NCI-H446 treated with DMSO at 0.1 percent for 48 hours (cell line): ENCODE measurements at regions not wholly inside any gene's neighbourhood (a gene's known extent, or its start where the extent isn't known, plus 50 kb on each side); places are given as distances from the start of the nearest gene placed in this dataset.

Source experiments
- DNase-seq: peaks from one replicate; lab custom pipeline; 2025; lab: John Stamatoyannopoulos, UW

DNA sequence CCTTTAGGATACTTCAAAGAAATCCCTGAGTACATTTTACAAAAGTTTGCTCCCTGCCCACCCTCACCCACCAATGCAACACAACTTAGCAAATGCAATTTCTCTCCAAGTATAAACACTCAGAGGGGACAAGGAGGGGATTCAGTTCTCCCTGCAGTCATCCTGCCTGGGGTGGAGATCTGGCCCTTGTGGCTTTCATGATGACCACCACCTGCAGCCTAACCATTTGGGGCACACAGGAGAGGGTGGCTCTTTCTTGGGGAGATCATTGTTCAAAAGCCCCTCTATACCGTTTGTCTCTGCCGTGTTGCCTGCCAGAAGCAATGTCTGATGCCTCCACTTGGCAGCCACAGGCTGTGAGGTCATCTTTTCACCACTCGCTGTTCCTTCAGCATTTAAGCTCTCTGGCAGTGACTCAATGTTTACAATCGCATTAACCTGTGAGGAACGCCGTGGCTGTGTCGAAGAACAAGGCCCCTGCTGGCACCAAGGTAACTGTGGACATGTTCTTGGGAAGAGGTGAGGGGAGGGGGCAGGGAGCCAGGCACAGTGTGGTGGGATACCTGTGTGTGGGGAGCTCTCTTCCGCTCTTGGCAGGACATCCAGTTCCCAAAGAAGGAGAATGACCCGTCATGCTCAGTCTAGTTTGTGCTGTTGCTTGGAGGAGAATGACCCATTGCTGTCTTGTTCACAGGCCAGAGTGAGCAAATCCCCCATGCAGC, 103.9 kb upstream of the DUSP10 start:
- peak; percentile 79 for DNase-seq

DNA sequence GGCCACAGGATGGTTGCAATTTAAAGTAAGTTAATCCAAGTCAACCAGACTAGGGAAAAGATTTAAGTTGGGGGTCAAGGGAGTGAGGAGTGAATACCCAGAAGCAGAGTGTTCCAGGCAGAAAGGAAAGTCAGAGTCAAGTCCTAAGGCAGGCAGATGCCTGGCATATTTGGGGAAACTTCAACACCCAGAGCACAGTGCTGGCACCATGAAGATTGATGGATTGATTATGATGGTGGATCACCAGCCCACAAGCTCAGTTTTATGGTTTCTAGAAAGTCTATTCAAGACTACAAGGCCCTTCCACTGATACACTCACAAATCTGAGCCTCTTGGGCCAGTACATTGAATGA, 100.1 kb upstream of the DUSP10 start:
- no peak for DNase-seq

DNA sequence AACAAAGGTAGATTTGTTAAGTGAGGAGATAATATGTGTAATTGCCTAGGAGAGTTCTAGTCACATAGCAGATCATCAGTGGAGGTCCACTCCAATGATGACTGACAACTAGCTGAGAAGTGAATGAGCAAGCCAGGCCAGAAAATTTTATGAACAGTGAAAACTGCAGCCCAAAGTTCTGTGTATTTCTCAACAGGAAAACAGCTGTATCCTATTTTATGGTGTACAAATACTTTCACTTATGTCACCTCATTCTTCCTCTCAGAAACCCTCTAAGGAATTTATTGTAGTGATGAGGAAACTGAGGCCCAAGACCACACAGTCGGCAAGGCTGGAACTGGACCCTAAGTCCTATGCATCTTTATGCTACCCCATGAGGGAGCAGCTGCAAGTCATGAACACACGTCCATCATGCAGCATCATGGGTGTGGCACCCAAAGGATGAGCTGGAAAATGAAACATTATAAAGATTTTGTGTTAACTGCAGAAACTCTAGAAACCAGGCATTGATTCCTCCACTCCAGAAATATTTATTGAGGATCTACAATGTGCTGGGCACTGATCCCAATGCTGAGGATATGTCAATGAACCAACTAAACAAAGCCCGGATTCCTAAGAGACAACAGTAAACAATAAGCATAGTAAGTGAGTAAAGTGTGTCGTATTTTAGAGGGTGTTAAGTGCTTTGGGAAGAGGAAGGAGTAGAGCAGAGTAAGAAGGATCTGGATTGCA, 99.5 kb upstream of the DUSP10 start:
- DNase-seq: no peak

DNA sequence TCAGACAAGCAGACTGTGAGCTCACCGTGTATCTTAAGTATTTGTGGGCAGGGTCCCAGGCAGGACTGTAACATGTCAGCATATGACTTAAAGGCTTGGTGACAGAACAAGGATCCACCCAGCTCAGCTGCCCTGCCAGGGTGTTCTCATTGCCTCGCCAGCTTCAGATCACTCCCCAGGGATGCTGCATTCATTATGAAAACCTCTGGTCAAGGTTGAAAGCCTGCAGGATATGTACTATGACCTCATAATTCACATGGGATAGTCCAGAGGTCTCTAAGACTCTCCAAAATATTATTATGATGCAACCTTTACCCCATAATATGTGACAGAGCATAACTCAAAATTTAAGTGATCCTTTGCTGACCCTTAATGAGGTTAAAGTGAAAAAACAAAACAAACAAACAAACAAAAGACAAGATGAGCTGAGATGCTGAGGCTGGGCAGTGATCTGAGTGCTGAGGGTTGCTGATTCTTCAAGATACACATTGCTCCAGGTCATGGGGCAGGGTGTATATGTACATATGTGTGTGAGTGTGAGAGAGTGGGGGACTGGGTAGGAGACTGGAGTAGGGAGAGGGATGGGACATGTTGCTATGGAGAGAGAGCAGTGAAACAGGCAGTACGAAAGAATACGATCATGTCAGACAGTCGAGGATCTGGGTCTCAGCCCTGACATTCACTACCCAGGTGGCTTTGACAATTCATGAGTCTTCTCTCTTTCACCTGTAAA, 98.8 kb upstream of the DUSP10 start:
- DNase-seq: no peak

DNA sequence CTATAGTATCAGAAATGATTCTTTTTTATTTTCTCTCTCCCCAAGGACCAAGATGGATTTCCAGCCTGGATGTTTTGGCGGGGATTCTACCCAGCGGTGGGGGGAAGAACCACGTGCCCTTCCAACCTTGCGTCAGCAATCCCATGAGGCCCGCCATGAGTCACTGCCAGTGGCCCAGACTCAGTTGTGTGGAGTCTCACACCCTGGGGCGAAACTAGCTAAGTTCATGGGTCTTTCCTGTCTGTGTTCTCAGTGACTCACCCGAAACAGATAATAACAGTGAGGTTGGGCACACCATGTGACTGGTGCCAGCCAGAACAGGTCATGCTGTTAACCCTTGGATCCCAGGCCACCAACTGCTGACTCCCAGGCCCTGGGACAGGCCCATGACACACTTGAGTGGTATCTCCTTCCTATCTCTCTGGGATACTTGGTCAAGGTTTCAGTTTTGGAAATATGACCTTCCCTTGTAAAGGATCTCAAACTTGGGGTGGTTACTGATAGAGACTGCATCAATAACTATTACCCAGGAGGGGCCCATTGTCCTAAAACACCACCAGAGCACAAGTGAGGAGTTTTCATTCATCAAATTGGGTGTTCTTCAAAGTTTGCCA, 98.0 kb upstream of the DUSP10 start:
- no peak for DNase-seq

DNA sequence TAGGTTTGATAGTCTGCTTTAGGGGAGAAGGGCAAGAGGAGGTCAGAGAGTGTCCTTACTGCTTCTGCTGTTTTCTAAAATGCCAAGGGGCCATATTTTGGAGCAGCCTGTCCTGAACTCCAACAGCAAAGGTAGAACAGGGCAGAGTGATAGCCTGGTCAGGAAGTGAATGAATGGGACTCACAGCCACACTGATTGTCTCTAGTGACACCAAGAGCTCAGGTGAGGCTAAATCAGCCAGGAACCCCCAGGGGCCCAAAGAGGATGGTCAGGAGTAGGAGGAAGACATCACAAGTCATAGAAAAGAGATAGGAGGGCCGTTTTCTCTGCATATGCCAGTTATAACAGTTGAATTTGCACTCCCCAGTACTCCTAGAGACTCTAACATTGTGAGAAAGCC, 97.4 kb upstream of the DUSP10 start:
- DNase-seq: no peak

DNA sequence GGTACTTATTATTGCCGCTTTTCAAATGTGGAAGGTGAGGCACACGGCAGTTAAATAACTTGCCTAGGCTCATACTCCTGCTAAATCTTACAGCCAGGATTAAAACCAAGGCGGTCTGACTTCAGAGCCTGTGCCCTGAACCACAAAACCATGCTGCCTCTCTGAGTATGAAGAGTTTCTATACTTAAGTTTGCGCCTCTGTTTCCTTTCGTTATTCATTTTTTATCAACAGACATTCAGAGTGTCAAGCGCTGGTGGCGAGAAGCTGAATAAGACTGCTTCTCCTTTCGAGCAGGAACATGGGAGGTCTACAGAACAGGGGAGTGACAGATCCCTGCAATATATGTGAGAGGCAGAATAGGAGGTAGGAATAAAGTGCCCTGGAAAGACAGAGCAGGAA, 96.0 kb upstream of the DUSP10 start:
- no peak for DNase-seq

DNA sequence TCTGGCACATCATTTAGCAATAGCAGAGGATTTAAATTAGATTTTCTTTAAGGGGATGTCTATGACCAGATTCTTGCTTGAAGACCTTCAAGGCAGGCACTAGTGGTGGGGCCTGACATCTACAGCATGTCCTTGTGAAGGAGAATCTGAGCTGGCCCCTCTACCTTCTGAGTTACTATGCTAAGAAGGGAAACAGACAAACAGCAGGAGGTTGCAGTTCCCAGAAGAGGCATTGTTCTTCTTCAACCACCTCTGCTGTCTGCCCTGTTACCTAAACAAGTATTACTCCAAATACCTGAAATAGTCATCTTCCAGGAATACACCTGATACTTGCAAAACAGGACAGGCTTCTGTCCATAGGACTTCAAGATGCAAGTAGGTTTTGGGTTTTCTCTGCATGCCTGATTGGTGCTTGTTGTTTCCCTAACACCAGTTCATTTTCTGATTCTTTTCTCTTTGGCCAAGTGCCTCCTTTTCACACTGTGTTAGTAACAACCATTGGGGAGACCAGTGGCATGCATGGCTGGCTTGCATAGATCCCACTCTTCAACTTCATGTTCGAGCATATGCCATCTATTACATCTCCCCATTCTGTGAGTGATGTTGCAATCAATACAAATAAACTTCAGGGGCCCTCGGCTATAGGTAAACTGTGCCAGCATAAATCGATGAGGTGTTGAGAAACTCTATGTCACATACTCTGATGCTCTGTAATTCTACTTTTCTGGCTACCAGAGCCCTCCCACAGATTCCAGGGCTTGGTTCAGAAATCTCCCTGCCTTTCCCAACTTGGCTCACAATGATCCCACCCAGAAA, 93.0 kb upstream of the DUSP10 start:
- DNase-seq: no peak

DNA sequence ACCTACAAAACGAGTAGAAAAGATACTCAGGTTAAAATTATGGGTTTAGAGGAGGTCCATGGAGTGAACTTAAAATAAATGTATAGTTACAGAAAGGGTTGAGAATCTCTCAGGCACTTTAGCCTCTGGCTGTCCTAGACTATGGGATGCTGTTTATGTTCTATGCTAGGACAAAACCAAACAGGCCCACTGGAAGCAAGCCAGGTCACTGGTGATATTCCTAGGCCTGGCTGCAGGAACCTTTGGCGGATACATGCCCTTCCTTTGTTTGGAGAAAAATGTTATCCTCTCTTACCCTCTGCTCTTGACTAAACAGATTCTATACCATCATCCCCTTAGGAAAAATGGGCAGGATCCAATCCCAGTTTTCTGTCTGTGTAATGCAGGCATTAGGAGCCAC, 90.7 kb upstream of the DUSP10 start:
- DNase-seq: no peak

DNA sequence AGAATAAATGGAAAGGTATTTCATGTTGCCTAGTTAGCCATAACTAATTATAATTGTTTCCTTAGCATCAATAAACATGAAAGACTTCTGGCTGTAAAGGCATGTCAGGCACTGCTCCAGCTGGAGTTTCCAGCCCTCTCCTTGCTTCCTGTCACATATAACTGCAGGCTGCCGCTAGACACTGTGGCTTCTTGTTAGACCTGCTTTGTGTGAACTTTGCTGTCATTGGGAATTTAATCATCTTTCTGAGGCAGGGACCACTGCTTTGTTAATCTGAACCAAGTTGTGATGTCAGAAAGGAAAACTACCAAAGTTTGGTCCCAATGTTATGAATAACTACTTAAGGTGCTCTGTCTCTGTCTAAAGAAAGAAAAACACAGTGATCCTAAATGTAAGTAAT, 90.3 kb upstream of the DUSP10 start:
- no peak for DNase-seq

DNA sequence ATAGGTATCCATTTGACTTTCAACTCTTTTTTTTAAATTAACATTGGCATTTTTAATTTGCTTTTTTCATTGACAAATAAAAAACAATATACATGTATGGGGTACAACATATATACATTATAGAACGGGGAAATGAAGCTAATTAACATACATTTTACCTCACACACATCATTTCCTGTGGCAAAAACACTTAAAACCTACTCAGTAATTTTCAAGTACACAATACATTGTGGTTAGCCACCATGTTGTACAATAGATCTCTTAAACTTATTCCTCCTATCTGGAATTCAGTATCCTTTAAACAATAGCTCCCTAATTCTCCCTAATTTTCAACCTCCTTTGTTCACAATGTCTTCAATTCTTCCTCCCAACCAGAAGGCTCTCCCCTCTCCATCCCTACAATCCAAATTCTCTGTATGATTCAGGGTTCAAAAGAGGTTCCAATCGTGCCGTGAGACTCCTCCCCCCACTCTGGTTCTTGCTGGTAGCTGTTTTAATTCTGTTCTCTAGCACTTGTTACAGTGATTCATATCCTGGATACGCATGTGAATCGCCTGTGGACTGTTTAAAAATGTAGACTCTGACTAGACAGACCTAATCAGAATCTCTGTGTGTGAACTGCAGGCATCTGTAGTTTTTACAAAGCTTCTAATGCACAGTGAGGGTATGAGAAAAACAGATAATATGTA, 87.6 kb upstream of the DUSP10 start:
- no peak for DNase-seq

DNA sequence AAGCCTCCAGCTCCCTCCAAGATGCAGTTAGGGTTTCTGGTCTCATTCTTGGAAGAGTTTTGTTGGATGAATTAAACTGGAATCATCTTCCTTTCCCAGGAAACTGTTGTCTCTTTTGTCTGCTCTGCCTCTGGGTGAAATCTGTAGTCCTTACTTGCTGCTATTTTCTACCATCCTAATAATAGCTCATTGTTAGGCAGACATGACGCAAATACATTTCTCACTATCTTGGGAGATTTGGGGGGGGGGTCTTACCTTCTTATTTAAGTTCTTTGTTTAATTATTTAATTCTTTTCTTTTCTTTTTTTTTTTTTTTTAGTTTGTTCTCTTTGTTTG, 85.4 kb upstream of the DUSP10 start:
- no peak for DNase-seq

DNA sequence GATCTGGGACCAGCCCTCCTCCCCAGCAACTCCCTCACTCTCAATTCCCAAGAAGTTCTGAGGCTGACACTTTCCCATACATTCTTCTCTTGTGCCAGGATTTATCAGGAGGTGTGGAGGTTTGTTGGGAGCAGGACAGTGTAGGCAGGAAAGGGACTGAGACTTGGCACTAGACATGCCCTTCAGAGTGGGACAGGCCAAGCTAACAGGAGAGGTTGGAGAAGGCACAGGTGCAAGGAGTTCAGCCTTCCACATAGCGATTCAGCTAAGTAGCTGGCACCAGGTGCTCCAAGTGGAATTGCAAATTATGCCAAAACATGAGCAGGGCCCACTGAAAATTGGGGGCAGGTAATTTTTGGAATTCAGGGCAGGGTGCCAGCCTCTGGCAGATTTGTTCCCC, 83.0 kb upstream of the DUSP10 start:
- no peak for DNase-seq

DNA sequence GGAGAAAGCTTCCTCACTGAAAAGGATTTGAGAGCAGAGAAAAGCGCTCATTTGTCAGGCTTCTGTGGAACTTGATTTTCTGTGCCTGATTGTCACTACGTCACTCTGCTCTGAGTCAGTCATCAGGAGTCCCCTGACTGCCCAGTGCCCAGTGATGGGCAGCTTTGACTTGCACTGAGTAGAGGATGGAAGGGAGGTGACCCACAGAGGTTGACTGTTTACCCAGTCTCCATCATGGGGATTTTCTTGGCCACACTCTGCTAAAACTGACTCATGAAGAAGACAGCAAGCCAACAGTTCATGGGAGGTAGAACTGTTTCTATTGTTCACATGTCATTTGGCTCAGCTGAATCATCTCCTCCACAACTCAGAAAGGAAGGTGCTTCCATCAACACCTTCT, 82.1 kb upstream of the DUSP10 start:
- DNase-seq: peak; percentile 28

DNA sequence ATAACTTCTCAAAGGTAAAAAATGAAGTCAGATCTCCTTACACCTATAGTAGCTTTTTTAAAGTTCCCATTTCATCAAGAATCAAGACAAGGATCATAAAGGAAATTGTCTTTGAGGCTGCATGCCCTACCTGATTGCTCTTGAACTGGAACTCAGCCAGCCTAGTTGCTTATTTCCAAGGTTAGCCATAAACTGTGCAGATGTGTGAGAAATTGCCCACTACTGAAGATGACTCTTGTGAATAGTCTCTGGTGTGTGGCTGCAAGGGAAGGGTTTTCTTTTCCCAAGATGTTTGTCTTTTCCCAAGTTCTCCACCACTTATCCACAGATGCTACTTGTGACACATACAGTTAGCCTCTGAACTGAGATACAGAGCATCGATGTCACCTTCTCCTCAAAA, 81.7 kb upstream of the DUSP10 start:
- DNase-seq: no peak

DNA sequence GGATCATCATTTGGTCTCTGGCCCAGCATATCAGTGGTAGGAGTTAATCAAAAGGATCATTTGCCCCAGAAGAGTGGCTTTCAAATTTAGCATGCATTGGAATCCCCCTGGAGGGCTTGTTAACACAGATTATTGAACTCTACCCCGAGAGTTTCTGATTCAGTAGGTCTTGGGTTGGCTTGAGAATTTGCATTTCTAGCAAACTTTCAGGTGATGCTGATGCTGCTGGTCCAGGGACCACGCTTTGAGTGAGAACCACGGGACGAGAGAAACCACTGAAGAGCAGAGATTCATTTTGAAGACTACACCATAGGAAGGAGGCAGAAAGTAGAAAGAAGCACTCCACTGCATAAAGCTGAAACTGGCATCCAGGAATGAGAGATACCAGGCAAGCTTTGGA, 81.3 kb upstream of the DUSP10 start:
- DNase-seq: no peak

DNA sequence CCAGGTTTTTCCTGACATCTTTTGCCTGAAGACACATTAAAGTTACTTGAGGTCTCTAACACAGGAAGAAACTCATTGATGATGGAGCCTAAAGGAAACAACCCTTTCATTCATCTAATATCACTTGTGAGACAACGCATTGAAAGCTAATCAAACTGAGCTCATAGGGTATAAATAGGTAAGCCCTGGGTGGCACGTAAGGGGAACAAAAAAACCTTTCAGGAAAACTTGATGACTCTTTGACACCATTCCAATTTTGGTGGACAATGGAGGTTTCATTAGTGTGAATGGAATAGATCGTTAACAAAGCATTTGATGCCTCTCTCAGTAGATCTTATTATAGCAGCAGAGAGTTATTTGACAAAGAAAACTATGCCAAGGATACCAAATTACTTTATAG, 80.7 kb upstream of the DUSP10 start:
- no peak for DNase-seq

DNA sequence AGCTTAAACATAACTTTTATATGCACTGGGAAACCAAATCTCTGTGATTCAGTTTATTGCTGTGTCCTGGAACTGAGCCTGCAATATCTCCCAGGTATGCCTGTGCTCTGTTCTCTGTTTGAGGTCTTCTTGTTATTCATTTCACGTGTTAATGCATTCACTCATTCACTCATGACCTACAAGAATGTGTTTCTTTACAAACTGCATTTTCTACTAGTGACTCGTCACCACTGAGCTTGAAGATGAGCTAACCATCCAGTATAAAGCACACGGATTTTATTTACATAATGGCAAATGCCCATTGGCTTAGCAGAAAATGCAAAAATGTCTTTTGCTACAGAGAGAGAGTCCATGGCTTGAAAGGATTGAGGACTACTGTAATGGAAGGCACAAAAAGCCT, 75.0 kb upstream of the DUSP10 start:
- no peak for DNase-seq

DNA sequence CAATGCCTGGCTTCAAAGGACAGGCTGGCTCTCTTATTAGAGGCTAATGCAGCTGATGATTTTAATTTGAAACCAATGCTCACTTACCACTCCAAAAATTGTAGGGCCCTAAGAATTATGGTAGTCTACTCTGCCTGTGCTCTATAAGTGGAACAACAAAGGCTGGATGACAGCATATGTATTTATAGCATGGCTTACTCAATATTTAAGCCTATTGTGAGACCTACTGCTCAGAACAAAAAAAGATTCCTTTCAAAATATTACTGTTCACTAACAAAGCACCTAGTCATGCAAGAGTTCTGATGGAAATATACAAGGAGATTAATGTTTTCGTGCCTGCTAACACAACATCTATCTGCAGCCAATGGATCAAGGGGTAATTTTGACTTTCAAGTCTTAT, 73.8 kb upstream of the DUSP10 start:
- no peak for DNase-seq

DNA sequence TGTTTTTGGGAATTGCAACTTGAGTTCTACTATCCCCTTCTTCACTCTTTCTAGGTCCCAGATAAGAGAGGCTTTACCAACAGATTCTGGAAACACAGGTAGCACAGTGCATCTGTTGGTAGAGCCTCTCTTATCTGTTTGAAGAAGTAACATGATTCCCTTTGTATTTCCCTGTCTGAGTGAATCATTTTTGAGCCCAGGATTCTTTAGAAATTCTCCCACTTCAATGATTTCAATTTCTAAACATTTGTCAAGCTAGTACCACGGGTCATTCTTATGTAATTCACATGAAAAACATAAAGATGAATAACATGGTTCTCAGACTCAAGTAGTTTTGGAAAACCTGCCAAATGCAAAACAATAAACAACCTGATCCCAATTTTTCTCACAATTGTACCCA, 72.0 kb upstream of the DUSP10 start:
- DNase-seq: no peak

DNA sequence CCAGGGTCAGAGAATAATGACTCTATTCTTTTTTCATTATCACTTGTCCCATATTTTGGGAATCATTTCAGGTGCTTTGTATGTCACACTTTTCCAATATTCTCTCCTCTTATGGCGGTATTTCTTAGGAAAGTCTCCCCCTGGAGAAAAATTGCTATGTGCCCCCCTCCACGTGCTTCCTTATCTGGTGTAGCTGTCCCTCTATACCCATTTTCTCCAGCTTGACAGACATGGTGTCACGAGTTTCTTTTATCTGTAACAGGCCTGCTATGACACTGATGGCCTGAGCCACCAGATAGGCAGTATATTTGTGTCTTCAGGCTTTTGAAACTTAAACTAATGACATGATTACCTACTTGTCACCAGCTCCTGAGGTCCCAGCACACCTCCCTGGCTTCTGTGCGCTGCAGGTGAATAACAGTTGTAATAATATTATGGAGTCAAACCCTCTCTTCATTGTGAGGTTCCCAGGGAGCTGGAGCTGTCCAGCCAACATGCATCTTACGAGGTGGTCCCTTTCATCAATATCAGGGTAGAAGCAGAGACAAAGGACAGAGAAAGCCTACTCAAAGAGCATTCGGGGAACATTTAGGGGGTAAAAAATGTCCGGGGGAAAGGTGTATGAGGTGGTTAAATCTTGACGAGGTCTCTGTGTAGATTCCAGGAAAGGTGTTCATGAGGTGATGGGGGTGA, 71.2 kb upstream of the DUSP10 start:
- no peak for DNase-seq
